ENCODE measurements at regions not wholly inside any gene's neighbourhood (a gene's known extent, or its start where the extent isn't known, plus 50 kb on each side); places are given as distances from the start of the nearest gene placed in this dataset.

GRCh38 chr19:30082168-30082567 lies 140.1 kb downstream of the URI1 start:
- TF ChIP-seq, protein P1, sequence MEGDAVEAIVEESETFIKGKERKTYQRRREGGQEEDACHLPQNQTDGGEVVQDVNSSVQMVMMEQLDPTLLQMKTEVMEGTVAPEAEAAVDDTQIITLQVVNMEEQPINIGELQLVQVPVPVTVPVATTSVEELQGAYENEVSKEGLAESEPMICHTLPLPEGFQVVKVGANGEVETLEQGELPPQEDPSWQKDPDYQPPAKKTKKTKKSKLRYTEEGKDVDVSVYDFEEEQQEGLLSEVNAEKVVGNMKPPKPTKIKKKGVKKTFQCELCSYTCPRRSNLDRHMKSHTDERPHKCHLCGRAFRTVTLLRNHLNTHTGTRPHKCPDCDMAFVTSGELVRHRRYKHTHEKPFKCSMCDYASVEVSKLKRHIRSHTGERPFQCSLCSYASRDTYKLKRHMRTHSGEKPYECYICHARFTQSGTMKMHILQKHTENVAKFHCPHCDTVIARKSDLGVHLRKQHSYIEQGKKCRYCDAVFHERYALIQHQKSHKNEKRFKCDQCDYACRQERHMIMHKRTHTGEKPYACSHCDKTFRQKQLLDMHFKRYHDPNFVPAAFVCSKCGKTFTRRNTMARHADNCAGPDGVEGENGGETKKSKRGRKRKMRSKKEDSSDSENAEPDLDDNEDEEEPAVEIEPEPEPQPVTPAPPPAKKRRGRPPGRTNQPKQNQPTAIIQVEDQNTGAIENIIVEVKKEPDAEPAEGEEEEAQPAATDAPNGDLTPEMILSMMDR (IDR thresholded peaks at IDR 0.05) = no peak
- intact Hi-C loops (cut with DNase I) = no loop called here
- H3K27me3 ChIP-seq = no peaks in the 10 kb centered on the region
- H3K36me3 ChIP-seq = no peaks in the 10 kb centered on the region
- DNase-seq = no peak
- no peaks in the 10 kb centered on the region for H3K4me1 ChIP-seq
- no peak overlapping the region for H3K9ac ChIP-seq (ENCODE audit: low read depth in 2 of 2, low read length in 2 of 2)
- H3K27ac ChIP-seq = no peak overlapping the region
- no peaks in the 10 kb centered on the region for H3K9me3 ChIP-seq
- H3K4me3 ChIP-seq = no peak overlapping the region

DNA sequence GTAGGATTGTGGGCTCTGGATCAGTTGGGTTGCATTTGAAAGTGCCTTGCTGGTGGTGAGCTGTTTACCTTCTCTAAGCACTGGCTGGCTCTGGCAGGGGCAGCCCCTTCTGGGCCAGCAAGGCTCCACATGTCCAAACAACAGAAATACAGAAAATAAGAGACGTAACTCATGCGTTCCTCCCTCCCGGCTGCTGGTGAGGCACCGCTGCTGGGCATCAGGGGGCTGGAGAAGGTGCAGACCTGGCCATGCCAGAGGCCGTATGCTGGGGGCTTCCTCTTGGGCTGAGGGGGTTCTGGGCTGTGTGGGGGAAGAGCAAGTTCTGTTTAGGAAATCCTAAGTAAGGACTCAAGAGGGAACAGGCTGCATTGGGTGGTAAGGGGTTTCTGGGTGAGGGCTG lies 140.6 kb downstream of the URI1 start:
- Histone ChIP-seq H3K4me1 (no peaks in the 10 kb centered on the region), H3K27ac (no peak overlapping the region), H3K9ac (ENCODE audit: low read depth in 2 of 2, low read length in 2 of 2) (no peak overlapping the region), H3K36me3 (no peaks in the 10 kb centered on the region), H3K9me3 (no peaks in the 10 kb centered on the region), H3K4me3 (no peak overlapping the region), H3K27me3 (no peaks in the 10 kb centered on the region)
- intact Hi-C loops (cut with DNase I) = no loop called here
- DNase-seq = no peak
- TF ChIP-seq, protein P1 (IDR thresholded peaks at IDR 0.05) = no peak

DNA sequence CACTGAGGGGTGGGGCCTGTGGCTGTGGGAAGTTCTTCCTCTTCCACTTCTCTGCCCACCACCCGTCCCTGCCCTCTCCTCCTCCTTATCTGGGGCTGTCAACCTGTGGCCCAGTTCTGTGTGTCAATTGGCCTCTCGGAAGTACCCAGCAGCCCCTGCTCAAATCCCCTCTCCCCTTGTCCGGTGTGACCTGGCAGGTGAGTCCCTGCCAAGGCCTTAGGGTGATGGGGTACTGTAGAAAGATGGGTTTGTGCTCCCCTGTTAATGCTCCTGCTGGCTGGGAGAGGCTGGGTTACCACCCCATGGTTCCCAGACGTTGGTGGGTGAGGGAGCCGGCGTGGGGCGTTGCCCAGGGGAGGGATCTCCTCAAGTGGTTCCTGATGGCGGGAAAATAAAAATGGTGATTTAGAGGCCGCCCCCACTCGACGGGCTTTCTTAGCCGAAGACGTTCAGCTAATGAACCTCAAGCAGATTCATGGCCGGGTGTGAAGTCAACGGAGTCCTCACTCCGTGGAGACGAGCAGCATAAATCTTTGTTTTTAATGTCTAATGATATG lies 141.2 kb downstream of the URI1 start:
- no peaks in the 10 kb centered on the region for H3K4me1 ChIP-seq
- H3K36me3 ChIP-seq = no peaks in the 10 kb centered on the region
- TF ChIP-seq, protein P1 (IDR thresholded peaks at IDR 0.05) = no peak
- no peak overlapping the region for H3K27ac ChIP-seq
- no peaks in the 10 kb centered on the region for H3K27me3 ChIP-seq
- intact Hi-C loops (cut with DNase I) = no loop called here
- DNase-seq = no peak
- H3K9ac ChIP-seq (ENCODE audit: low read depth in 2 of 2, low read length in 2 of 2) = no peak overlapping the region
- H3K9me3 ChIP-seq = no peaks in the 10 kb centered on the region
- H3K4me3 ChIP-seq = no peak overlapping the region

- H3K27me3 ChIP-seq = no peaks in the 10 kb centered on the region
- no peaks in the 10 kb centered on the region for H3K9me3 ChIP-seq
- intact Hi-C loops (cut with DNase I) = no loop called here
- no peak for DNase-seq
- H3K27ac ChIP-seq = no peak overlapping the region
- H3K36me3 ChIP-seq = no peaks in the 10 kb centered on the region
- TF ChIP-seq, protein P1 (IDR thresholded peaks at IDR 0.05) = no peak
- H3K4me1 ChIP-seq = no peaks in the 10 kb centered on the region
- H3K9ac ChIP-seq (ENCODE audit: low read depth in 2 of 2, low read length in 2 of 2) = no peak overlapping the region
- H3K4me3 ChIP-seq = no peak overlapping the region
These were observed 141.7 kb downstream of the URI1 start for GRCh38 chr19:30083701-30084156.

GRCh38 chr19:30084390-30084819 lies 142.4 kb downstream of the URI1 start:
- no peaks in the 10 kb centered on the region for H3K4me1 ChIP-seq
- H3K36me3 ChIP-seq = no peaks in the 10 kb centered on the region
- no peak overlapping the region for H3K27ac ChIP-seq
- H3K9me3 ChIP-seq = no peaks in the 10 kb centered on the region
- TF ChIP-seq, protein P1 (IDR thresholded peaks at IDR 0.05) = no peak
- H3K9ac ChIP-seq (ENCODE audit: low read depth in 2 of 2, low read length in 2 of 2) = no peak overlapping the region
- H3K27me3 ChIP-seq = no peaks in the 10 kb centered on the region
- no peak overlapping the region for H3K4me3 ChIP-seq
- intact Hi-C loops (cut with DNase I) = no loop called here
- DNase-seq = no peak
